NK-92 treated with Interleukin-12 subunit alpha and Interleukin-12 subunit beta, amount 100 ng/mL, for 24 hours (cell line): ENCODE measurements at regions not wholly inside any gene's neighbourhood (a gene's known extent, or its start where the extent isn't known, plus 50 kb on each side); places are given as distances from the start of the nearest gene placed in this dataset.
A peak's percentile ranks its signal among the peaks of the same experiment; 100 is the strongest.
"Not testable (repeated sequence)": the region's sequence is repeated elsewhere in the genome, so short reads cannot be mapped to it uniquely, and the experiment has no call there.

Experiments used
- DNase-seq: peaks from one replicate; lab custom pipeline; 2025; lab: John Stamatoyannopoulos, UW

- DNase-seq = not testable (repeated sequence)
Measured at GRCh38 chr5:91241460-91241859, 141.7 kb downstream of the ARRDC3 start.

- DNase-seq = no peak
Measured at GRCh38 chr5:91240175-91240574, 142.9 kb downstream of the ARRDC3 start.

DNA sequence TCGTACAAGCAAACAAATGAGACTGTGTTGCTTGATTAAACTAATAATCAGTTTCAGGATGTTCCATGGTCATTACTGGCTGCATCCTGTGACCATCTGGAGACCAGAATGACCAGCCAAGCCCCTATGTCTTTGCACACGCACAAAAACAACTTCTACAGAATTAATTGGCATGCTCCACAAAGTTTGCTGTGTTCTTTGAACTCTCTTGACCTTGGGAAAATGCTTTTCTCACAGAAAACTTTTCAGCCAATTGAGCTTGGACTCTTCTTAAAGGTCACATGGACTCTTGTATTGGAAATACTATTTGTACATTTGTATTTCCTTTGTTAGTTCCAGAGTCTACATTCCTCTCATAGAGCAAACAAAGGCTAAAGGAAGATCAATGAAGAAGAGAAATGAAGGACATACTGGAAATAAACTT is 147.8 kb downstream of the ARRDC3 start:
- no peak for DNase-seq

DNA sequence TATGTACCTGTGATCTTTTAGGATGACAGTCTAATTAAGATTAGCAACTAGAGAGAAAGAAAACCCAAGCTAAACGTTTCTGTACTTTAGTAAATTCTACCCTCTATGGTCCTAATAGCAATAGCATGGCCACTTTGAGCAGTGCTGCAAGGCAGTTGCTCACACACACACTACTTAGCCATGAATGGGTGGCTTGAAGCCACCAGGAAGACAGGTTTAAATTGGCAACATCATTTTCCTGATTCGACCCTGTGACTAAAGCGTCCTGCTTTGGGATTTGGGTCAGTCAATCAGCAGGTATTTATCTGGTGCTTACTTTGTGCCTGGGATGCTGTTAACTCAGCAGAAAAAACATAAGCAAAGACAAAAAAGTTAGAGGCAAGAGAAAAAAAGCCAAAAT is 150.6 kb downstream of the ARRDC3 start:
- DNase-seq = no peak

GRCh38 chr5:91229031-91229727 is 153.9 kb downstream of the ARRDC3 start:
- no peak for DNase-seq

DNA sequence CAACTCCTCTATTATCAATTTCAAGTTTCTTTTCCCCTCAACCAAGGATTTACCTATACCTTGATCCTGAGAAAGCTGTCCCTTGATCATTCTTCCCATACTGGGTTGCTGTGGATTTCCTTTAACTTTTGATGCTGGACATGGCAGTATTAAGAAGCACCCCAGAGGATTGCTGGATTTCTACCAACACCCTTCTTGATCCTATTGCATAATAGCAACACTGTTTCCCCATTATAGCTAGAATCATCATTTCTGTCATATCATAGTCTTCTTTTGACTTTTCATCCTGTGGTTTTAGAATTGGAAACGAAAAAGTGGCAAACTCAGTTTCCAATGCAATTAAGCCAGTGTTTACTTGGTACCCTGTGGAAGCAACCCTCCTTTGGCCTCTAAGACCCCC is 154.9 kb downstream of the ARRDC3 start:
- DNase-seq = no peak

DNA sequence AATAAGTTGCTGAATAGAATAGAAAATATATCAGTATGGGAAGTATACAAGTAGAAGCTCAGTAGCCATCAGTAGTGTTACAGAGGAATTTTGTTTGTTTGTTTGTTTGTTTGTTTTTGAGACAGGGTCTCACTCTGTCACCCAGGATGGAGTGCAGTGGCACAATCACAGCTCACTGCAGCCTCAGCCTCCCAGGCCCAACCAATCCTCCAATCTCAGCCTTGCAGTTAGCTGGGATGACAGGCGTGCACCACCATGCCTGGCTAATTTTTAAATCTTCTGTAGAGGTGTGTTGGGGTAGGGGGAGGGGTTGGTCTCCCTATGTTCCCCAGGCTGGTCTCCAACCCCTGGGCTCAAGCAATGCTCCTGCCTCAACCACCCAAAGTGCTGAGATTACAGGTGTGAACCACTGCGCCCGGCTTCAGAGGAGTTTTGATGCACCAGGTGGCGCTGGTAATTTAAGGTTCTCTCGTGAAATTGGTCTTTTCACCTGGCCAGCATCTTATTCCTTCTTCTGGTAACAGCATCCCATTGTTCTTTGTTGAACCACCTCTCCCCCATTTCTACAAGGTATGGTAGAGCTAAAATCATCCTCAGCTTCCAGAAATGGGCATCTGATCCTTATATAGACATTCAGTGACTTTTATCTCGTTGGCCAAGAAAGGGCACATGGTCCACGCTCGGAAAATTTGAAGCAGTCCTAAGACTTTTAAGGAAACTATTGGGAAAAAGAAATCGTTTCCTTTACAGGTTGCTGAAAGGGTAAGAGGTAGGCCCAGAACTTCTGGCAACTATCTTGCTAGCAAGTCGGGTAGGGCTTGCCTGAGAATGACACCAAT is 157.1 kb downstream of the ARRDC3 start:
- peak; percentile 40 for DNase-seq

- no peak for DNase-seq
Measured at GRCh38 chr5:91224969-91225368, 158.1 kb downstream of the ARRDC3 start.

DNA sequence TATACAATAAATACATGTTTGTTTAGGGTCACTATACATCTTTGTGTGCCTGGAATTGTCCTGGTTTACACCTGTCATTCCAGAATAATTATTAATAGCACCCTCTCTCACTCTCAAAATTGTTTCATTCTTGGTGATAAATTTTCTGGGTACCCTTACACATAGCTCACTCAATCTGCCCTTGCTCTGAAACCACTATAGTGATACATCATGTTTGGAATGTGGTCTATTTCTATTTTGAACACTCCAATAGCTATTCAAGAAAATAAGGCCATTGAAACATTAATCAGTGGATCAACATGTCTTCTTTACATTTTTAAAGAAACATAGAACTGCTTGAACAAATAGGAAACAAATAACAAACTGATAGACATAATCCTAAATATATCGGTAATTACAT is 158.7 kb downstream of the ARRDC3 start:
- no peak for DNase-seq

DNA sequence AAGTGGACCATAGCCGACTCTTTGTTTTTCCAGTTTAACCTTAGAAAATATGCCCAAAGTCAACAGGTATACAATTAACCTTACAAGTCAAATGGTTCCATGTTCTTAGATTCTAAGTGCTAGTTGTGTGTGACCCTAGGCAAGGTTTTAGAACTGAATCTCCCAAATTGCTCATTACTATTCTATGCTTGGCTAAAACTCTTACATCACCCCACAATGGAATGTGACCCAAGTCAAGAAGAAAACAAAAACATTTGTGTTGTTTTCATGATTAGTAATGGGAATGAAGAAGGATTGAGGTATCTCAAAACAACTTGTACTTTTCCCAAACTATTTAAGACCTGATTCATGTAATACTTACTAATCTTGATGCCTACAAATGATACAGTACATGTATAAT is 159.2 kb downstream of the ARRDC3 start:
- no peak for DNase-seq

- DNase-seq = no peak
Measured at GRCh38 chr5:91222482-91222881, 160.6 kb downstream of the ARRDC3 start.

DNA sequence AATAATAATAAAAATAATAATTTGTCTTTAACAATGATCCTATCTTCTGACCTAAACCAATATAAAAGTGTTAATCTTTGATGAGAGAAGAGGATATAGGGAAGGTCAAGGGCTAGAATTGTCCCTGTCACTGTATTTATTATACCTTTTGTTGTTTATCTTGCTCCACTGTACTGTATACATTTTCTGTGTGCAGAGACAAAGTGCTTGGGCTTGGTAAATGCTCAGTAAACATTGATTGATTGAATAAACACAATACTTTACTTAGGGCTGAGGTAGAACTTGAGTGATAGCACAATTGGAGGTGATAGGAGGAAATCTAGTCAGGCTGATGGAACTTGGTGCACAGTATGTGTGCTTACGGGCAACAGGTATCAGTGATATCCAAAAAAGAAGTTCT is 161.2 kb downstream of the ARRDC3 start:
- DNase-seq = no peak

DNA sequence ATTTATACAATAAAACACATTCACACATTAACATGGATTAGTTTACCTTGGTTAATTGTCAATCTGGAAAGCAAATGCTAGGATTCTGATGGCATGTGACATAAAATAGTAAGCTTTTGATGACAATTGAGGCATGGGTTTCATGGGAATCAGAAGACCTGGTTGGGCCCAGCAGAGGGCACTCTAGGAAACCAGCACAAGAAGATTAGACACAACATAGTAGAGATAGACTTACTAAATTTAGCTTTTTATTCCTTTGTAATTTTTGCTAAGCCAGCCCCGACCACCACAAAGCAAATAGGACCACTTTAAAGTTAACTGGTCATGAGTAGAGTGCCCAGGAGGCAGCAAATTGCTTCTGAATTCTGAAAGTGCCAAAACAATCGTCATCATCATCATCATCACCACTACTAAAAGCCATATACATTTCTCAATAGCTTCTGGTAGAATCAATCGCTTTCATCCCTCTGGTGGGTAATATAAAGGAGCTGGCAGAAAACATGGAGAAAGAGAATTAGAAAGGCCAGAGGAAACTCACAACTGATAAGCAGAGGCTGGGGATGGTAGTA is 163.2 kb downstream of the ARRDC3 start:
- DNase-seq = no peak

- DNase-seq = no peak
Measured at GRCh38 chr5:91219091-91219802, 163.9 kb downstream of the ARRDC3 start.

DNA sequence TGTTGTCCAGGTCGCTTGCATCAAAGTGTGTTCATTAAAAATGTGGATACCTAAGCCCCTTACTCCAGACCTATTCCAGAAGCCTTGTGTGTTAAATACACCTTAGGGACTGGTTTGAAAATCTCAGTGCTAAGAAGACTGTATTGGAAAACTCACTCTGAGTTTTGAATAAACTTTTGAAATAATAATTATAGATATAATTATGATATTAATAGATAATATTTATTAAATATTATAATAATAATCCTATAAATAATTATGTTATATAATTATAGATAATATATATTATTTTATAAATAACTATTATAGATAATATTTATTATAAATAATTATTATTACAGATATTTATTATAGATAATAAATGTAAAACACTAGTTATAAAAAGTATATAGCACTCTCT is 165.3 kb downstream of the ARRDC3 start:
- no peak for DNase-seq

DNA sequence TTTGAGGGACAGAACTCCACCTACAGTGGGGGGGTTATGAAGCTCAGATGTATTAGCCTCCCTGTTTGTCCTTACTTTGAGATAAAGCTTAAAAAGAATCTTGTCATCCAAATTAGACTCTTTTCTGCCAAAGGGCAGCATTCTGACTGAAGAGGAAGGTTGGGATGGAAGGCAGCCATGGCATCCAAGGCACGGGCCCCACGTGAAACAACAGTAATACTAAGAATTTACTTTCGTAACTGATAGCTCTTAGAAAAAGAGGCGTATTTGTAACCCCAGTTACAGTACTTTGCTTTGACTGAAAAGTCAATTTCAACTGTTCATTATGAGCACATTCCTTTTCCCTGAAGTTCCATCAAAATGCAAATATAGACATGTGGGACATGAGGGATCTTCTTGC is 168.5 kb downstream of the ARRDC3 start:
- DNase-seq = no peak
